Caco-2 (cell line): ENCODE measurements at regions not wholly inside any gene's neighbourhood (a gene's known extent, or its start where the extent isn't known, plus 50 kb on each side); places are given as distances from the start of the nearest gene placed in this dataset.

Experiments used
- BruUV-seq: library from RNA; stranded (reverse); fragments of 400-500 nt; replicated peaks from 2 replicates; lab custom pipeline; 2021; lab: Mats Ljungman, UMichigan
- CTCF ChIA-PET: fragments of 300-600 bp; sonication (Branson Sonifier 250); formaldehyde crosslinking; loops from one replicate; lab custom pipeline; 2022; ENCODE audit warnings: antibody characterized with exemption; lab: Charles Lee
- POLR2A ChIA-PET: fragments of 300-600 bp; sonication (Branson Sonifier 250); formaldehyde crosslinking; loops from one replicate; lab custom pipeline; 2022; ENCODE audit warnings: antibody characterized with exemption; lab: Charles Lee
- DNase-seq, 2 experiments: peaks; one replicate each; pipeline versions ENCODE4 v3.0.0 to v3.0.0-alpha.2; 2020 to 2022
- H3K27me3 ChIP-seq: replicated peaks from 2 replicates; pipeline ENCODE4 v1.6.0; 2011; ENCODE audit warnings: low read length; ENCODE audit not compliant: control insufficient read depth, insufficient read depth
- H3K36me3 ChIP-seq: 2 replicates; pipeline ENCODE4 v1.5.1; 2011; ENCODE audit warnings: low read length; ENCODE audit not compliant: control insufficient read depth, insufficient read depth
- H3K4me1 ChIP-seq: fragments of 250-450 bp; sonication (Bioruptor Pico); 2 replicates; pipeline ENCODE4 v1.5.1; 2020; ENCODE audit warnings: mild to moderate bottlenecking
- H3K4me3 ChIP-seq: 2 replicates; pipeline ENCODE4 v1.5.1; 2011; ENCODE audit warnings: low read depth, mild to moderate bottlenecking, control low read depth, low read length
- H3K9me3 ChIP-seq: fragments of 250-450 bp; sonication (Bioruptor Pico); 2 replicates; pipeline ENCODE4 v1.5.1; 2020; ENCODE audit warnings: mild to moderate bottlenecking, moderate library complexity
- H3K27ac Mint-ChIP-seq: one replicate; pipeline ENCODE4 v1.8.0; 2022; ENCODE audit warnings: mixed read lengths; ENCODE audit not compliant: unreplicated experiment
- H3K27me3 Mint-ChIP-seq: one replicate; pipeline ENCODE4 v1.8.0; 2022; ENCODE audit warnings: mixed read lengths; ENCODE audit not compliant: insufficient read depth, unreplicated experiment
- H3K36me3 Mint-ChIP-seq: one replicate; pipeline ENCODE4 v1.8.0; 2022; ENCODE audit warnings: mild to moderate bottlenecking, mixed read lengths; ENCODE audit not compliant: insufficient read depth, unreplicated experiment
- H3K4me1 Mint-ChIP-seq: one replicate; pipeline ENCODE4 v1.8.0; 2022; ENCODE audit warnings: low read depth, mixed read lengths; ENCODE audit not compliant: unreplicated experiment
- H3K4me3 Mint-ChIP-seq: one replicate; pipeline ENCODE4 v1.8.0; 2022; ENCODE audit warnings: mild to moderate bottlenecking, moderate library complexity, mixed read lengths; ENCODE audit not compliant: unreplicated experiment
- H3K9me3 Mint-ChIP-seq: one replicate; pipeline ENCODE4 v1.8.0; 2022; ENCODE audit warnings: mixed read lengths; ENCODE audit not compliant: unreplicated experiment
- intact Hi-C: fragments of 100-400 bp; cut with micrococcal nuclease; formaldehyde crosslinking; loops from one replicate; pipeline ENCODE4 v1.10.0; 2022; ENCODE audit not compliant: unreplicated experiment
- TF ChIP-seq, protein P1 (sequence below), 2 experiments: fragments of 200-600 bp in 1 of 2; IDR thresholded peaks; 1 replicate in 1 of 2; 2 replicates in 1 of 2; pipeline versions ENCODE4 v1.5.1 to v1.8.0; 2011 to 2022; ENCODE audit warnings: antibody characterized with exemption in 1 of 2, control low read depth in 1 of 2, inconsistent platforms in 1 of 2, low read depth in 1 of 2, low read length in 1 of 2, mild to moderate bottlenecking in 1 of 2, moderate library complexity in 1 of 2; ENCODE audit not compliant: insufficient read depth in 1 of 2, severe bottlenecking in 1 of 2, unreplicated experiment in 1 of 2

- Mint-ChIP-seq H3K27ac (no peak overlapping the region), H3K4me3 (no peak overlapping the region), H3K36me3 (no peaks in the 10 kb centered on the region), H3K4me1 (no peaks in the 10 kb centered on the region), H3K27me3 (no peaks in the 10 kb centered on the region), H3K9me3 (peaks cover 13% of the 10 kb centered on the region)
- BruUV-seq = no TSS peak
- no peaks in the 10 kb centered on the region for H3K36me3 ChIP-seq
- CTCF ChIA-PET = no interaction called here
- DNase-seq = no peak
- peaks cover 7% of the 10 kb centered on the region for H3K9me3 ChIP-seq
- H3K4me3 ChIP-seq = no peak overlapping the region
- TF ChIP-seq, protein P1, sequence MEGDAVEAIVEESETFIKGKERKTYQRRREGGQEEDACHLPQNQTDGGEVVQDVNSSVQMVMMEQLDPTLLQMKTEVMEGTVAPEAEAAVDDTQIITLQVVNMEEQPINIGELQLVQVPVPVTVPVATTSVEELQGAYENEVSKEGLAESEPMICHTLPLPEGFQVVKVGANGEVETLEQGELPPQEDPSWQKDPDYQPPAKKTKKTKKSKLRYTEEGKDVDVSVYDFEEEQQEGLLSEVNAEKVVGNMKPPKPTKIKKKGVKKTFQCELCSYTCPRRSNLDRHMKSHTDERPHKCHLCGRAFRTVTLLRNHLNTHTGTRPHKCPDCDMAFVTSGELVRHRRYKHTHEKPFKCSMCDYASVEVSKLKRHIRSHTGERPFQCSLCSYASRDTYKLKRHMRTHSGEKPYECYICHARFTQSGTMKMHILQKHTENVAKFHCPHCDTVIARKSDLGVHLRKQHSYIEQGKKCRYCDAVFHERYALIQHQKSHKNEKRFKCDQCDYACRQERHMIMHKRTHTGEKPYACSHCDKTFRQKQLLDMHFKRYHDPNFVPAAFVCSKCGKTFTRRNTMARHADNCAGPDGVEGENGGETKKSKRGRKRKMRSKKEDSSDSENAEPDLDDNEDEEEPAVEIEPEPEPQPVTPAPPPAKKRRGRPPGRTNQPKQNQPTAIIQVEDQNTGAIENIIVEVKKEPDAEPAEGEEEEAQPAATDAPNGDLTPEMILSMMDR (IDR thresholded peaks at IDR 0.05; ENCODE audit: insufficient read depth in 1 of 2, low read depth in 1 of 2, low read length in 1 of 2, severe bottlenecking in 1 of 2, unreplicated experiment in 1 of 2) = no peak
- intact Hi-C loops = no loop called here
- POLR2A ChIA-PET = no interaction called here
- H3K27me3 ChIP-seq = no peaks in the 10 kb centered on the region
- H3K4me1 ChIP-seq = no peaks in the 10 kb centered on the region
These were observed 147.3 kb downstream of the UFM1 start for GRCh38 chr13:38496917-38497316.

DNA sequence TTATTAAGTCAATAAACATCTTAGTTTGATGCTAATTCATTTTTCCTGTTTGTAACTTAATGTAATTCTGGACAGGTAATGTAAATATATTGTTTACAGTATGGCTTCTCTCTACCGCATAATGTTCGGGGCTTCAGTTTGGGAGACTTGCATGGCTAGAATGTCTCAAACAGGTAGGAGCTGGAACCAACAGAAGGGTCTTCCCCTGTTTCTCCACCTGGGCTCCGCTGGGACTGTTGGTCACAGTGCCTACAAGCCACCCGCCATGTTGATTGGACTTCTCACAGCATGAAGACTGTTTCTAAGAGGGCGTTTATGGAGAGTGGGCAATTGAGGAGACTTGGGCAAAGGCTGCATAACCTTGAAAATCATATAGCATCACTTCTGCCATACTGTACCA is 148.6 kb downstream of the UFM1 start:
- no TSS peak for BruUV-seq
- CTCF ChIA-PET = no interaction called here
- no peak overlapping the region for H3K4me3 Mint-ChIP-seq
- Histone ChIP-seq H3K36me3 (no peaks in the 10 kb centered on the region), H3K27me3 (no peaks in the 10 kb centered on the region), H3K4me1 (no peaks in the 10 kb centered on the region), H3K4me3 (no peak overlapping the region), H3K9me3 (peaks cover 7% of the 10 kb centered on the region)
- TF ChIP-seq, protein P1 (IDR thresholded peaks at IDR 0.05; ENCODE audit: insufficient read depth in 1 of 2, low read depth in 1 of 2, low read length in 1 of 2, severe bottlenecking in 1 of 2, unreplicated experiment in 1 of 2) = no peak
- H3K4me1 Mint-ChIP-seq = no peaks in the 10 kb centered on the region
- H3K9me3 Mint-ChIP-seq = peaks cover 13% of the 10 kb centered on the region
- DNase-seq = no peak
- no peak overlapping the region for H3K27ac Mint-ChIP-seq
- POLR2A ChIA-PET = no interaction called here
- H3K27me3 Mint-ChIP-seq = no peaks in the 10 kb centered on the region
- intact Hi-C loops = no loop called here
- H3K36me3 Mint-ChIP-seq = no peaks in the 10 kb centered on the region

GRCh38 chr13:38514575-38514974 is 164.9 kb downstream of the UFM1 start:
- H3K4me3 Mint-ChIP-seq = no peak overlapping the region
- H3K36me3 Mint-ChIP-seq = no peaks in the 10 kb centered on the region
- CTCF ChIA-PET = no interaction called here
- Histone ChIP-seq H3K27me3 (no peaks in the 10 kb centered on the region), H3K4me1 (no peaks in the 10 kb centered on the region), H3K9me3 (no peaks in the 10 kb centered on the region), H3K36me3 (no peaks in the 10 kb centered on the region), H3K4me3 (no peak overlapping the region)
- BruUV-seq = no TSS peak
- DNase-seq = no peak
- H3K9me3 Mint-ChIP-seq = no peaks in the 10 kb centered on the region
- POLR2A ChIA-PET = no interaction called here
- H3K4me1 Mint-ChIP-seq = no peaks in the 10 kb centered on the region
- intact Hi-C loops = no loop called here
- TF ChIP-seq, protein P1 (IDR thresholded peaks at IDR 0.05; ENCODE audit: insufficient read depth in 1 of 2, low read depth in 1 of 2, low read length in 1 of 2, severe bottlenecking in 1 of 2, unreplicated experiment in 1 of 2) = no peak
- no peak overlapping the region for H3K27ac Mint-ChIP-seq
- H3K27me3 Mint-ChIP-seq = peaks cover 3% of the 10 kb centered on the region
